AG04450 (cell line): ENCODE measurements at regions not wholly inside any gene's neighbourhood (a gene's known extent, or its start where the extent isn't known, plus 50 kb on each side); places are given as distances from the start of the nearest gene placed in this dataset.
"Not testable (repeated sequence)": the region's sequence is repeated elsewhere in the genome, so short reads cannot be mapped to it uniquely, and the experiment has no call there.

Experiments used
- CTCF ChIA-PET: fragments of 300-600, 350-600 bp; formaldehyde crosslinking; extraction: SDS; loops from one replicate; lab custom pipeline; 2022; ENCODE audit warnings: antibody characterized with exemption, inconsistent platforms; lab: Charles Lee
- POLR2A ChIA-PET: fragments of 350-600 bp; formaldehyde crosslinking; extraction: SDS; loops from one replicate; lab custom pipeline; 2021; ENCODE audit warnings: antibody characterized with exemption, inconsistent platforms; lab: Yijun Ruan, JAX
- DNase-seq: peaks from one replicate; pipeline ENCODE4 v3.0.0-alpha.2; 2011; ENCODE audit warnings: low read depth, low spot score
- H3K27ac ChIP-seq: one replicate; pipeline ENCODE4 v1.5.1; 2012; ENCODE audit warnings: low read depth, low read length, control low read depth
- H3K27me3 ChIP-seq: one replicate; pipeline ENCODE4 v1.6.0; 2012; ENCODE audit warnings: low read length; ENCODE audit not compliant: control insufficient read depth, insufficient read depth
- H3K4me3 ChIP-seq: 2 replicates; pipeline ENCODE4 v1.5.1; 2011; ENCODE audit warnings: mild to moderate bottlenecking, low read depth, low read length, control low read depth
- H3K9me3 ChIP-seq: 2 replicates; pipeline ENCODE4 v1.5.1; 2012; ENCODE audit warnings: low read length; ENCODE audit not compliant: control insufficient read depth, insufficient read depth
- TF ChIP-seq, protein P1 (sequence below): IDR thresholded peaks from 2 replicates; pipeline ENCODE4 v1.5.1; 2011; ENCODE audit warnings: low read depth, low read length, control low read depth, inconsistent platforms

GRCh38 chr1:95297906-95298305, 63.9 kb downstream of the RWDD3 start:
- H3K4me3 ChIP-seq, H3K9me3 ChIP-seq, POLR2A ChIA-PET, H3K27me3 ChIP-seq, CTCF ChIA-PET, H3K27ac ChIP-seq, DNase-seq: not testable (repeated sequence)

- ChIA-PET POLR2A (no interaction called here), CTCF (no interaction called here)
- no peak for DNase-seq
- H3K27ac ChIP-seq: no peak overlapping the region
- no peak overlapping the region for H3K4me3 ChIP-seq
- TF ChIP-seq, protein P1, sequence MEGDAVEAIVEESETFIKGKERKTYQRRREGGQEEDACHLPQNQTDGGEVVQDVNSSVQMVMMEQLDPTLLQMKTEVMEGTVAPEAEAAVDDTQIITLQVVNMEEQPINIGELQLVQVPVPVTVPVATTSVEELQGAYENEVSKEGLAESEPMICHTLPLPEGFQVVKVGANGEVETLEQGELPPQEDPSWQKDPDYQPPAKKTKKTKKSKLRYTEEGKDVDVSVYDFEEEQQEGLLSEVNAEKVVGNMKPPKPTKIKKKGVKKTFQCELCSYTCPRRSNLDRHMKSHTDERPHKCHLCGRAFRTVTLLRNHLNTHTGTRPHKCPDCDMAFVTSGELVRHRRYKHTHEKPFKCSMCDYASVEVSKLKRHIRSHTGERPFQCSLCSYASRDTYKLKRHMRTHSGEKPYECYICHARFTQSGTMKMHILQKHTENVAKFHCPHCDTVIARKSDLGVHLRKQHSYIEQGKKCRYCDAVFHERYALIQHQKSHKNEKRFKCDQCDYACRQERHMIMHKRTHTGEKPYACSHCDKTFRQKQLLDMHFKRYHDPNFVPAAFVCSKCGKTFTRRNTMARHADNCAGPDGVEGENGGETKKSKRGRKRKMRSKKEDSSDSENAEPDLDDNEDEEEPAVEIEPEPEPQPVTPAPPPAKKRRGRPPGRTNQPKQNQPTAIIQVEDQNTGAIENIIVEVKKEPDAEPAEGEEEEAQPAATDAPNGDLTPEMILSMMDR: no peak
- no peaks in the 10 kb centered on the region for H3K27me3 ChIP-seq
- H3K9me3 ChIP-seq: no peaks in the 10 kb centered on the region
These were observed 67.1 kb downstream of the RWDD3 start for GRCh38 chr1:95301091-95301490.

- ChIA-PET POLR2A (no interaction called here), CTCF (no interaction called here)
- Histone ChIP-seq H3K9me3 (no peaks in the 10 kb centered on the region), H3K27ac (no peak overlapping the region), H3K27me3 (no peaks in the 10 kb centered on the region), H3K4me3 (no peak overlapping the region)
- DNase-seq: no peak
- TF ChIP-seq, protein P1: no peak
These were observed 67.6 kb downstream of the RWDD3 start for GRCh38 chr1:95301614-95302013.

DNA sequence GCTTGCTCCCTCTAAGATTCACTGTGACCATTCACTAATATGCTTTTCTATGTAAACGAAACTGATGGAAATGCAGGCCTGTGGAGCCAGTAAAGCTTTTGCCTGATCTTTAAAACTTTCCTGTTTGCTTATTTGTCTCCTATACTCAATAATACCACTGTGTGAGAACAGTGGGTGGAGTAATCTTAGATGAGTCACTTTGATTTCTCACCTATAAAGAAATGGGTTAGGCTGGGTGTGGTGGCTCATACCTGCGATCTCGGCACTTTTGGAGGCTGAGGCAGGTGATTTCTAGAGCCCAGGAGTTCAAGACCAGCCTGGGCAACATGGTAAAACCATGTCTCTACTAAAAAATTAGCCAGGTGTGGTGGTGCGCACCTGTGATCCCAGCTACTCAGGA, 70.8 kb downstream of the RWDD3 start:
- TF ChIP-seq, protein P1: no peak
- no peak overlapping the region for H3K27ac ChIP-seq
- ChIA-PET POLR2A (no interaction called here), CTCF (interaction anchor here (1.1 kb wide), 1 partner anchor 10 kb away, joined by 3 read pairs; no protein-coding TSS in a partner anchor)
- H3K9me3 ChIP-seq: no peaks in the 10 kb centered on the region
- DNase-seq: no peak
- H3K27me3 ChIP-seq: peaks cover 7% of the 10 kb centered on the region
- no peak overlapping the region for H3K4me3 ChIP-seq

- no peak overlapping the region for H3K4me3 ChIP-seq
- ChIA-PET CTCF (no interaction called here), POLR2A (no interaction called here)
- H3K9me3 ChIP-seq: no peaks in the 10 kb centered on the region
- no peak overlapping the region for H3K27ac ChIP-seq
- H3K27me3 ChIP-seq: peaks cover 9% of the 10 kb centered on the region
- TF ChIP-seq, protein P1: no peak
- no peak for DNase-seq
These were observed 74.4 kb downstream of the RWDD3 start for GRCh38 chr1:95308276-95309030.
